ENCODE measurements at regions not wholly inside any gene's neighbourhood (a gene's known extent, or its start where the extent isn't known, plus 50 kb on each side); places are given as distances from the start of the nearest gene placed in this dataset.

DNA sequence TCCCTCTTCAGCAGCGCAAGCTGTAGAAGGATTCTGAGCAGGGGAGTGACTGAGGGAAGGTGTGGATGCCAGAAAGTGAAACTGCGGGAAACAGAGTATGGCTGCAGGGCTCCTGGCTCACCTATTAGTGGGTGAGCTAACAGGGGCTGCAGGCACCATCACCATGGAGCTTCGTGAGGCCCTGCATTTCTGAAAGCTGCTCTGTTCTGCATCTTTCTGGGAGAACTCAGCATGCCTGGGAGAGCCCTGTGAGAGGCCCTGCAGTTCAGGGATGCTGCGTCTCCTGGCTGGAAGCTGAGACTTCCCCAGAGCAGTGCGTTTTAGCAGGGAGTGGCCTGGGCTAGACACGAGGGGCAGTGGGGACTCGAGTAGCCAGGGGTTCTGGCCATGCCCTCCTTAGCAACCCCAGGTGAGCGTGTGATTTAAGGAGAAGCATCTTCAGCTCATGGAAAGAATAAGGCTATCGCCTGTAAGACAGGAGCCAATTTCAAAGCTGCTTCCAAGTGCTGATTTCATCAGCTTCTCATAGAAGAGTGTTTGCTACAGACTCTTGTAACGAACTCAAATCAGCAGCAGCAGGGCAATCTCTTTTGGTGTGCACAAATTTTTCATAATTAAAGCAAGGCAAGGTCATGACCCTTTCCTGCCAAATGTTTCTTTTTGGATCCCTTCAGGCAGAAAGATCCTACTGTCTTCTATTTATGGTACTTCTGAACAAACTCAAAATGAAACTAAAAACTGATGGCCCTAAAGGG, 293.6 kb upstream of the ZNF32 start:
- no peak for TF ChIP-seq POLR2AphosphoS5 (IDR thresholded peaks at IDR 0.05)
- TF ChIP-seq, protein P1, sequence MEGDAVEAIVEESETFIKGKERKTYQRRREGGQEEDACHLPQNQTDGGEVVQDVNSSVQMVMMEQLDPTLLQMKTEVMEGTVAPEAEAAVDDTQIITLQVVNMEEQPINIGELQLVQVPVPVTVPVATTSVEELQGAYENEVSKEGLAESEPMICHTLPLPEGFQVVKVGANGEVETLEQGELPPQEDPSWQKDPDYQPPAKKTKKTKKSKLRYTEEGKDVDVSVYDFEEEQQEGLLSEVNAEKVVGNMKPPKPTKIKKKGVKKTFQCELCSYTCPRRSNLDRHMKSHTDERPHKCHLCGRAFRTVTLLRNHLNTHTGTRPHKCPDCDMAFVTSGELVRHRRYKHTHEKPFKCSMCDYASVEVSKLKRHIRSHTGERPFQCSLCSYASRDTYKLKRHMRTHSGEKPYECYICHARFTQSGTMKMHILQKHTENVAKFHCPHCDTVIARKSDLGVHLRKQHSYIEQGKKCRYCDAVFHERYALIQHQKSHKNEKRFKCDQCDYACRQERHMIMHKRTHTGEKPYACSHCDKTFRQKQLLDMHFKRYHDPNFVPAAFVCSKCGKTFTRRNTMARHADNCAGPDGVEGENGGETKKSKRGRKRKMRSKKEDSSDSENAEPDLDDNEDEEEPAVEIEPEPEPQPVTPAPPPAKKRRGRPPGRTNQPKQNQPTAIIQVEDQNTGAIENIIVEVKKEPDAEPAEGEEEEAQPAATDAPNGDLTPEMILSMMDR (IDR thresholded peaks at IDR 0.05) = no peak

All from transverse colon (tissue), 4 donors.